Right renal pelvis (tissue), 4 donors: ENCODE measurements at regions not wholly inside any gene's neighbourhood (a gene's known extent, or its start where the extent isn't known, plus 50 kb on each side); places are given as distances from the start of the nearest gene placed in this dataset.

Experiments
- DNase-seq, 4 donors: peaks; one replicate each; pipeline ENCODE4 v3.0.0-alpha.2; 2013; ENCODE audit warnings: low read depth in 4 of 4, low spot score in 3 of 4, missing footprints in 1 of 4

DNA sequence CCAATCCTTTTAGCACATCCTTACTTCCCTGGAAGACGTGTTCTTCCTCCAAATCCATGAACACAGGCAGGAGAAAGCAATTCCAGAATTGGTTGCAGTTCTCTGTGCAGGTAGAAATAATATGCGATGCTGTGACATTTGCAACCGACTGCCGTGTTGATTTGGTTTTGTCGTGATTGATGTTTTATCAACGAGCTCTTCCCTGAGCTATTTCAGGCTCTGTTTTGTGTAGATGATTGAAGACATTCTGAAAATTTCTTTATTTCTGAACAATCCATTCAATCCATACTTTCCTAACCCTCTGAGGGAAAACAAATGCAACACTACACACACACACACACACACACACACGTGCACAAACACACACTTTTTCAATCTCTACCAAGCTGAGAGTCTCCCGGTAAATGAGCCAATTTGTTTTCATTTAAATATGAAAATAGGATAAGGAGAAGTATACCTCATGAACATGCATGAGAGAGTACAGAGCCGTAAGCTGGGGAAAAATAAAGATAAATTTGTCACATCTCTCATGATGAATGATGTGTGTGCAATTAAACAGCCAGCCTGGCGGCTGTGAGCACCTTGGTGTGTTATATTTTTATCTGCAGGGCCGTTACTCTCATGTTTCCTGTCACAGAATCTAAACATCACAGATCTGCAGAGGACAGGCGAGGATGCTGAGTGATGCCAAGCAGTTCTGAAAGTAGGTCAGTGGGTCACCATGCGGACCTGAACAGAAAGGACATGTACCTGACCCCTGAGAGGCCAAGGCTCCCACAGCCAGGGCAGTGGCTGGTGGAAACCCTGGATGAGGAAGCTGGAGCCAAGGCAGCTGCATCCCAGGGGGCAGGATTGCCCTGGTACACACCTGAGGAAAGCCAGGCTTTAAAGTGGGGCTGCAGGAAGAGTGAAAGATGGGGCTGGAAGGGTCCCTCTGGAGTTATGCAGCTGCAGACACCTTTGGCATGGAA, 64.8 kb downstream of the PDCL3 start:
- no peak for DNase-seq

DNA sequence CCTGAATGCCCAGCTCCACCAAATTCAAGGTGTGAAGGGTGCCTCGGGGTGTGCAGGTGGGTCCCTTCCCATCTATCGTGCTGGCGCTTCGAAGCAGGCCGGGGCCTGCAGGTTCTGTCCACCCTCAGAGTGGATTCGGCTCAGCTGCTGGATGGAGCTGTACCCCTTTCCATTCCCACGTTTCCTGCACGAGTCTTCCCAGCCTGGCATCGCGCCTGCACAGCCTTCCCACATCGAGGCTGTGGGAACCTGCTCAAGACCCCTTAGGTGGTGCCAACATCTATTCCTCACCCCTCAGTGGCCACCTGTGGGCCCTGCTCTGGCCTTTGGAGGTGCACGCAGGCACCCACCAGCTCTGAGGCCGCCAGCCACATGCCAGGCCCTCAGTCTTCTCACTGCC, 65.7 kb downstream of the PDCL3 start:
- no peak for DNase-seq

DNA sequence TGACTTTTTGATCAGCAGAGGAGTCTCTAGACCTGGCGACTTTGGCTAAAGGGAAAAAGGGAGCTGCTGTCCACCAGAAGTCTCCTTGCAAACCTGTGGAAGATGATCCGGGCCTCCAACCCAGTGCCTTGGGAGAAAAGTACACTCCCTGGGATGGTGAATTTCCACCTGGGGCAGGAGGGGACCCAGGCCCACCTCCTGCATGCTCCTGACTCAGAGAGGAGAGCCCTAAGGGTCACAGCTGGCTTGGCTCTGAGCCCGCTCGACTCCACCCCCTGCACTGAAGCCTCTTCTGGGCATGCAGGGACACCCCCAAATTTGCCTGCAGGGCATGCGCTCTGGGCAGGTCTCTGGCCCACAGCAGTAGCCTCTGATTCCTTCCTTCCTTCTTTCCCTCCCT, 66.5 kb downstream of the PDCL3 start:
- DNase-seq, result no peak

DNA sequence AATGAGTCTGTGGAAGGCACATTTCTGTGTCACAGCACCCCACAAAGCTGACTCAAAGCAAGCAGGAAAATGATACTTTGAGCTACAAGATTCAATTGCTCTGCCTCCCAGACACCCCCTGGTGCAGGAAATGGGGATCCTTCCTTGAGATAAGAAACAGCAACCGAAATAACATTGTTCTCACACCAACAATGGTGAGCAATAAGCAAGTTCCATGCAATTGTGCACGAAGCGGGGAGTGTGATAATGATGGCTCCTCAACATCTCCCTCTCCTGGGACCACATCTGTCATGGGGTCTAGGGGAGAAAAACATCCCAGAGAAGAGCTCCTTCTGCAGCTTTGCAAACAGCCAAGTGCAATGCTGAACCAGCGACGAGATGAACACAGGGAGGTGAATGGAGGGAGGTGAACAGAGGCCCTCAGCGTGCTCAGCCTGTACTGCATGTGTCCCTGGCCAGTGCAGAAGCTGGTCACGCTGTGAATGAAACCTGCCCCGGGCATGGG, 67.7 kb downstream of the PDCL3 start:
- no peak for DNase-seq

DNA sequence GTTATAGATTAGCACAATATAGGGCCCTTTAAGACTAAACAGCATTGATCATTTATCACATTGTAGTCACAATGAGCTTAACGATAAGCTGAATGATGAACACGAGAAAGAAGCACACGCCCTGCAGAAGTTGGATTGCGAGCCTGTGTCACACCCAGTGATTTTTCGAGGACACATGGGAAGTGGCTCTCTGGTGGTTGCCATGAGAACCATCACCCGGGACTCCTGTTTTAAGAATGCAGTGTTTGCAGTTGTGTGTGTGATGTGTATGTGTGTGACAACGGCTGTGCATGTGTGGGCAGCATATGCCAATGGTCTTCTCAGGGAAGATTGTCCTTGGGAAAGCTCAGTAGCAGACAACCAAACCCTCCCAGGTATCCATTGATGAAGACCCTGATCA, 69.2 kb downstream of the PDCL3 start:
- DNase-seq, result no peak

DNA sequence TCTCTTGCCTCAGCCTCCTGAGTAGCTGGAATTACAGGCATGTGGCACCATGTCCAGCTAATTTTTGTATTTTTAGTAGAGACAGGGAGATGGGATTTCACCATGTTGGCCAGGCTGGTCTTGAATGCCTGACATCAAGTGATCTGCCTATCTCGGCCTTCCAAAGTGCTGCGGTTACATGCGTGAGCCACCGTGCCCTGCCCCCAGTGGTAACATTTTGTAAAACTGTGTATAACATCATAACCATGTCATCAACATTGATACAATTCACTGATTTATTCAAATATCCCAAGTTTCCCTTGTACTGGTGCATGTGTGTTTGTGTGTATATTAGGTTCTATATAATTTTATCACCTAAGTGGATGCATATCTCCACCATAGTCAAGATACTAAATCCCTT, 70.0 kb downstream of the PDCL3 start:
- DNase-seq, result no peak

DNA sequence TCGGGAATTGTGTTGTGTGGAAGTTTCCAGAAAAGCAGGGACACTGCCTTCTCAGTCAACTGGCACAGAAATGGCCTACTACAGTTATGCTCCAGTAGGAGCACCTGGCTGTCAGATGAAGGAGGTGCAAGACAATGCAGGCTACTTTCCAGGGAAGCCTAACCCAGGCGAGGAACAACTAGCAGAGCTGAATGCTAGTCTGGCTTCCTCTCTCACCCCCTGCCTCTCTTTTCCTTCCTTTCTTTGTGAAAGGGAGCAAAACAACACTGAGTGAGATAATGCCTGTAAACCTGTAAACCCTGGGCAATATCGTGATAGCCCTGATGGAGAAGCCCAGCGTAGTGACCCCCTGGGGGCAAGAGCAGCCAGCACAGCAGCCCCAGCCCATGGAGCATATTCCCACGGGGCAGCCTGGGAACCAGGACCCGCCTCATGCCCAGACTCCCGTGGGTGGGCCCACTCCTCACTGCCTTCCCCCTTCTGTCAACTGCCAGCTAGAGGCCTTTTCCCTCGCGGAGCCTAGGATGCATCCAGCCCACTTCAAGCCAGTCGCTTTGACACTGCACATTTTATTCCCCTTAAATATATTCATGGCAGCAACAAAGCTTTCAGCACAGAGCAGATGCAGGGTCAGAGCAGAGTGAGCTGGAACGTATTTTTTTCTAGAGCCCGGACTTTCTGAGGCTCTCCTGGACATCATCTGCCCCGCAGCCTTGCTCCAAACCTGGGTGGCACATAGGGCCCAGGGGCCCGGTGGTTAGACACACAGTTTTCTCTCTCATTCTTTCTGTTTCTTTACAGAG, 77.0 kb downstream of the PDCL3 start:
- DNase-seq, result no peak

DNA sequence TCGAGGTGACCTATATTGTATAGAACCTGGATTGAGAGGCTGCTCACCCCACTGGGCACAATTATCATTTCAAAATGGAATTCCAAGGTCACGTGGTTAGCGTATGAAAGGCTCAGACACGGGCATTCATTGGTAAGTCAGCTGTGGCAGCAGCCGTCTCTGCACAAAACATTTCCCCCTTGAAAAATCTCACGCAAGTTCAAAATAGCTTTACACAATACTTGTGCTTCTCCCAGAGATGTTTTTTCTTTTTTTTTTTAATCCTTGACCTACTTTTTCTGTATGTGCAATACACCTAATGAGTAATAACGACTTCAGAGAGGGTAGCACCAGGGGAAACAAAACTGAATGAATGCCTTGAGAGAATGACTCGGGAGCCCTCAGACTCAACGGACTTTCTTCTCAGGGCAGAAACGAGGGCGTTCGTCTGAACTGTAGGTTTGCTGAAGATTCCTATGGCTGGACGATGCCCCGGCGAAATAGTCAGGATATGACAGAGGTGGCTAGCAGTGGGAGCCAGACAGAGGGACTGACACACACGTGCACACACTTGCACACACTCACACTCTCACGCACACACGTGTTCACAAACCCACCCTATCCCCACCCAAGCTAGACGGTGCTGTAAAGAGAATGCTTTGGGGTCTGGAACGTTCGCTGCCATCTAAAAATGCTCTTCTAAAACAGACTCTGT, 77.8 kb downstream of the PDCL3 start:
- DNase-seq, result no peak

DNA sequence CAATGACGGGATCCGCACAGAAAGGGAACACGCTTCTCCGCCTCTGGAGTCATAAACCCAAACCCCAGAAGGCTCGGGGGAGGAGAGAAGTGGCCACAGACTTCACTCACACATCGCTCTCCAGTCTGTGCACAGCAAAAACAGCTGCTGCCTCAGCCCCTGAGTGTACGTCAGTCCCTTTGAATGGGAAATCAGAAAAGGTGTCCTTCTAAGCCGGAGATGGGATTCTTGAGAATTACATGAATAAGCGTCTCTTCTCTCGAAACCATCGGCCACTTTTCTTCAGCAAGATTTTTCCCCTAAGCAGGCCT, 78.3 kb downstream of the PDCL3 start:
- no peak for DNase-seq

DNA sequence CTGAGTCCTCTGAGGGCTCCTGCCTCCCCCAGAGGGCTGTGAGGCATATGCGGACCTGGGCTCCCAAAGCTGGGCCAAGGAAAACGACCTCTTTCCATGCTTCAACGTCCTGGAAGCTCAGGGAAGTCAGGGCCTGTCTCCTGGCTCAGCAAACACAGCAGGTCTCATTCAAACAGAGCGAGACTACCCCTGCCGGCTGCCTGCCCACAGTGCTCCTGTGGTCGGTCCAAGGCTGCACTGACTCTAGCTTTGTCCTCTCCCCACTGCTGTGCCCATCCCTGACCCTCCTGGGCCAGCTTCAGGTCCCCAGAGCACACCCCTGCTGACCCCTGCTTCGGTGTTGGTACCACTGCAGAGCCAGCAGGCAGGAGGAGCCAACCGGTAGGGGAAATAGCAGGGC, 79.6 kb downstream of the PDCL3 start:
- no peak for DNase-seq

DNA sequence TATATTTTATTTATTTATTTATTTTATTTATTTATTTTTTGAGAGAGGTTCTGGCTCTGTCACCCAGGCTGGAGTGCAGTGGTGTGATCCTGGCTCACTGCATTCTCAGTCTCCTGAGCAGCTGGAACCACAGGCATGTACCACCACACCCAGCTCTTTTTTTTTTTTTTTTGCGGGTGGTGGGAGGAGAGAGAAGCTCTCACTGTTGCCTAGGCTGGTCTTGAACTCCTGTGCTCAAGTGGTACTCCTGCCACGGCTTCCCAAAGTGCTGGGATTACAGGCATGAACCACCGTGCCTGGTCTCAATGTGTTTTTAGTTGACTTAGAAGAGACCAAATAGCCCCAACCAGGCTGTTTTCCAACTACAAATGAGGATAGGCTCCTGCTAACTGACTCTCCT, 80.7 kb downstream of the PDCL3 start:
- DNase-seq, result no peak

DNA sequence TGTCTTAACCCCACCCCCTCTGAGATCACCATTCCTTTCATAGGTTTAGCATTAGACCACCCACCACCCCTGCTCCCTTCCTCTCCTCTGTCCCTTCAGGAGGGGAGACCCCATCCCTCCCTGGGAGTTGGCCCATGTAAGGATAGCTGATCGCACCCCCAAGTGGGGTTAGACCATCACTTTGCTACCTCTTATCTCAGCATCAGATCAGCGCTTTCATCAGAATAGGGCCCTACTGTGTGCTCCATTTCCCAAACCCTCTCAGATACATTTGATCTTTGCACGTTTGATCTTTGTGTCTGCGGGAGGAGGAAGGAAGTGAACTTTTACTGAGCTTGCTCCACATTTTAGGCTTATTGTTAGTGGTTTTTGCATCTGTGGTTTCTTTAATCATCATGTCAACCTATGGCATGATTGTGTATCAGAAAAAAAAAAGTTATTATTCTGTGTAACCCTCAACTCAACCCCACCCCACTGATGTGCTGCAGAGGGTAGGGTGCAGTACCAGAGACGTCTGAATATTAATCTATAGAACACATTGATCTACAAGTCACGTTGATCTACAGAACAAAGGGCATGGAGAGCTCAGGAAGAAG, 81.2 kb downstream of the PDCL3 start:
- DNase-seq, result no peak

DNA sequence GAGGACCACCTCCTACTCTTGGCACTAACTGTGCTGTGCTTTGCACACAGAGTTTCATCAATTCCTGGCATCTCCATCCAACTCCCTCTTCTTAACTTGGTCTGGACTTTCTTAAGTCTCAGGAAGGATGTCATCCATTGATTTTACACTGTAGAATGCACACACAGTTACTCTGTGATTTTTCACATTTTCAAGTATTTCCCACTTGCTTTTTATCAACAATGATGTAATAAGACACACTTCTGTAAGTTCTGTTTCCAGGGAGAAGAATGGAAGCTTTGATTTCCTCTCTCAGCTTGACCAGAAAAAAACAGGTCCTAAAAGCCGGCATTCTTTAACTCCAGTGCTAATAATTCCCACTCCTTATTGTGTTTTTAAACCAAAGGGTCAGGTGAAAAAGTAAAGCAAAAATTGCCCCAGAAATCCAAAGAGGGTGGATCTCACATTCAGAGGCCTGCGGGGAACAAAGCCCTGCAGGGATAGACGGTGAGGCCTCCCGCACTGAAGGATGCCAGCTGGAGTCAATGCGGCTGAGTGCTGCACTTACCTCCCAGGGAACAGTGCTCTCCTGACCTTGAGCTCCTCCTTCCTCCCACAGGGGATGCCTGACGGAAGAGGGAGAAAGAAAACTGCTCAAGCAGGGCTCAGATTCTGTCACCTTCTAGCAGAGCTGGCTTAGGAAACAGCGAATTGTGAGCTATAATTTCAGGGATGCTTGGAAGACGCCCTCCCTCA, 83.1 kb downstream of the PDCL3 start:
- DNase-seq, result no peak

DNA sequence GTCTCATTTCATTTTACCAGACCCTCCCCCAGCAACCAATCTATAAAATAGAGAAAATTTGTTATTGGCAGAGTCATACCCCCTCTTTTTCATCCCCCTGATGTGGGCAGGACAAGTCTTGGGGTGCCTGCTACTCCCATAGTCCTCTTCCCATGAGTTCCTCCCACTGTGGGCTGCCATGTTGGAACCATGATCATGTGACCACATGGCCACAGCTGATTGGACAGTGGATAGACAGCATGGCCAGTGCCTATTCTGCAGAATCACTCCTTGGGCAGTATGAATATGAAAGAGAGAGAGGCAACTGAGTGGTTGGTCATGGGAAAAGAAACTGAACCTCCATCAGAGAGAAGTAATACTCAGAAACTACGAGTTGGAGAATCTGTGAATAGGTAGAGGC, 84.9 kb downstream of the PDCL3 start:
- DNase-seq, result no peak

DNA sequence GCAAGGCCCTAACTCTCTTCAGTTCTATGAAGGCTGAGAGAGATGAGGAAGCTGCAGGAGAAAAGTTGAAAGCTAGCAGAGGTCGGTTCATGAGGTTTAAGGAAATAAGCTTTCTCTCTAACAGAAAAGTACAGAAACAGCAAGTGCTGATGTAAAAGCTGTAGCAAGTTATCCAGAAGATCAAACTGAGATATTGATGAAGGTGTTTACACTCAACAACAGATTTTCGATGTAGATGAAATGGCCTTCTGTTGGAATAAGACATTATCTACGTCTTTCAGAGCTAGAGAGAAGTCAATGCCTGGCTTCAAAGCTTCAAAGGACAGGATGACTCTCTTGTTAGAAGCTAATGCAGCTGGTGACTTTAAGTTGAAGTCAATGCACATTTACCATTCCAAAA, 87.4 kb downstream of the PDCL3 start:
- no peak for DNase-seq

DNA sequence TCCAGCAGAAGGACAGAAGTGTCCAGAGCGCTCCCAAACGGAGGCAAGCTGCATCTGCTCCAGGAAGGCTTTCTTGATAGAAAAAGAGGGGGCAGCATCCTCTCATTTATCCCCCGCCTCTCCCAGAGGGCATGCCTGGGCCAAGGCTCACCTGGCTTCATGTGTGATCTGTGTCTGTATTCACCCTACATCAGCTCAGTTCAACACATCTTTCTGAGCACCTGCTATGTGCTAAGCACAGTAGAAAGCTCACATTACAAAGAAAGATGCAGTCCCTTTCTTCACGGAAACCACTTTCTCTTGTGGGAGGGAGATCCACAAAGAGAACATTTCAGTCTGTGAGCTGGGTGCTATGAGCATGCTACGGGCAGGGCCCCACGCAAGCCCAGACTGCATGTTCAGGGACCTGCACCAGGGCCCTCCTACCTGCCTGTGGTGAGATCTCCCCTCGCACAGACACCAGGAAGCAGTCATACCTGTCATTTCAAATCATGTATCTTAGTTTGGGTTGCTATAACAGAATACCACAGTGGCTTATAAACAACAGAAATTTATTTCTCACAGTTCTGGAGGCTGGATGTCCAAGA, 90.7 kb downstream of the PDCL3 start:
- no peak for DNase-seq

DNA sequence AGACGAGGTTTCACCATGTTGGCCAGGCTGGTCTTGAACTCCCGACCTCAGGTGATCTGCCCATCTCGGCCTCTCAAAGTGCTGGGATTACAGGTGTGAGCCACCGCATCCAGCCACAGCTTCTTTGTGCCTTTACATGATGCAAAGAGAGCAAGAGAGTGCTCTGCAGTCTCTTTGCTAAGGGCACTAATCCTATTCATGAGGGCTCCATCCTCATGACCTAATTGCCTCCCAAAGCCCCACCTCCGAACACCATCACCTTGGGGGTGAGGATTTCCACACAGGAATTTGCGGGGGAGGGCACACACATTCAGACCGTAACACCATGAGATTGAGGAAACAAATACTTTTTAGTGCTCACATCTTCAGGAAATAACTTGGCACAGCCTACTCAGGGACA, 91.8 kb downstream of the PDCL3 start:
- no peak for DNase-seq

DNA sequence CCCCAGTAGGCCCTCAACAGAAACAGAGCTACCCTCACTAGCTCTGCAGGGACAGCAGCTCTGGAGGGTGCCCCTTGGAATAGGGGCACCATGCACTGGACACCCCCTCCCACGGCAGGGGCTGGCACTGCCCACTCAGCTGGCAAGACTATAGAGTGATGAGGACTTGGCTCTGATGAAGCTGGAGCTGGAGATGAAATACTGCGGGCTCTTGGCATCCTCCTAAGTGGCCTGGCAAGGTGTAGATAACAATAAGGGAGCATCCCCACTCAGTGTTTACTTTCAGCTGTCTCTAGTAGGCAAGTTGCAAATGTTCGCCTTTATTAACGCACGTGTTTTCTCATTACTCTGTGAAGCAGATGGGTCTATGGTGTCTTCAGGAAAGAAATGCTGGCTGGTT, 92.7 kb downstream of the PDCL3 start:
- no peak for DNase-seq

DNA sequence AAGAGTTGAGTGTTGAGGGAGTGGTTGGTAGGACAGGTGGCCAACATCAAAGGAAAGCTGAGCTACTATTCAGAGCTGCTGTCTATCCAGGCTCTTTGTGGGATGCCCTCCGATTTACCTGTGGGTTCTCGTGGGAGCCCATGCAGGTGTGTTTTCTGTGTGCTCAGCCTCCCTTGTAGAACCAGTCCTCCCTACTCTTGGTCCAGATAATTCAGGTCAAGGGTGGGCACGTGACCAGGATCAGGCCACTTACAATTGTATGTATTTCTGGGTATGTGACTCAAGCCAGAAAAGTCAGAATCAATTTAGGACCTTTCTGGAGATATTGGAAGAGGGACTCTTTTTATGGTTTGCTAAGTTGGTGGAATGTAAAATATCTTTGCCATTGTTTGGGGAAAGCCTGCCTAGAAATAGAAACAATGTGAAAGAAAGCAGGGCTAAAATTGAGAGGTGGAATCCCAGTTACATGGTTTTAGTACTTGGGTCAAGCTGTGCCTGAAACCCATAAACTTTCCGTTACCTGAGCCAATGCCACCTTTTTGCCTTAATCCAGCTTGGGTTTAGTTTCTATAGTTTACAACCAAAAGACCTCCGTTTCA, 93.2 kb downstream of the PDCL3 start:
- no peak for DNase-seq
